ENCODE measurements at regions not wholly inside any gene's neighbourhood (a gene's known extent, or its start where the extent isn't known, plus 50 kb on each side); places are given as distances from the start of the nearest gene placed in this dataset.
A peak's percentile ranks its signal among the peaks of the same experiment; 100 is the strongest.
"Not testable (repeated sequence)": the region's sequence is repeated elsewhere in the genome, so short reads cannot be mapped to it uniquely, and the experiment has no call there.

DNA sequence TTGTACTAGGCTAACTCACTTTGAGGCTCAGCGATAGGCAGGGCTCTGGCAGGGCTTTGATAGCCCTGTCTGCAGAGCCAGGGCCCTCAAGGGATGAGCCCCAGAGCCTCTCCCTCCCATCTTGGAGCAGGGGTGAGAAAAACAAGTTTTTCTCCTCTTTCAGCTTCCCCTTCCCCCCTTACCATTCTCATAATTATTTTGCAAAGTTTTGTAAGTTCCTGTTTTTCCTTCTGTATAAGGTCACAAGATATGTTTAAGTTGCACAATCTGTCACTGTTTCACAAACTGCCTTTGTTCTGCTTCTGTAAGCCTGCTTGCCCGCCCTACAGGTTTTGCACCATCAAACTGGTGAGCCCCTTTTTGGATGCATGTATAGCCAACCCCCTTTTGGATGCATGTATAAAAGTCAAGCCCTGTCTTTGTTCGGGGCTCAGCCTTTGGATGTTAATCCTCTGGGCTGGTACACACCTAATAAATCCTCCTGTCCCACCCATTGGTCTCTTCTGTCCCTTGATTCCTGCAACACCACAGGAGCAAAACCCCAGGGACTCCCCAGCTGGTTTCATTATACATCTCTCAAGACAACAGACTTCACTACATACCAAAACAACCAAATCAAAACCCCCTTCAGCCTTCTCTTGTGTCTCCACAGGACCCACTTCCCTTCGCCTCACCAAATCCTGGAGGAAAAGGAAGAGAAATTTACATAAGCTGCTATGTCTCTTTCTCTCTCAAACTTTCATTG, 52.5 kb upstream of the RESF1 start:
- DNase-seq (ENCODE audit: missing footprints), result peak; percentile 74
- intact Hi-C loops (cut with DNase I), result no loop called here
- ATAC-seq, result no peak

DNA sequence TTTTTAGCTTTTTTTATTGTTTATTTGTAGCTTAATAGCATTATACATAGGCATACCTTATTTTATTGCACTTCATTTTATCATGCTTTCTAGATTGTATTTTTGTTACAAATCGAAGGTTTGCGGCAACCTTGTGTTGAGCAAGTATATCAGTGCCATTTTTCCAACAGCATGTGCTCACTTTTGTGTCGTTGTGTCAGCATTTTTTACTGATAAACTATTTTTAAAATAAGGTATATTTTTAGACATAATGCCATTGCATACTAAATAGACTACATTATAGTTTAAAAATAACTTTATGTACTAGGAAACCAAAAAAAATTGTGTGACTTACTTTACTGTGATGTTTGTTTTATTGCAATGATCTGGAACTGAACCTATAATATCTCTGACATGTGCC, 56.2 kb upstream of the RESF1 start:
- ATAC-seq (no peak), DNase-seq (ENCODE audit: missing footprints) (no peak)
- intact Hi-C loops (cut with DNase I), result no loop called here

DNA sequence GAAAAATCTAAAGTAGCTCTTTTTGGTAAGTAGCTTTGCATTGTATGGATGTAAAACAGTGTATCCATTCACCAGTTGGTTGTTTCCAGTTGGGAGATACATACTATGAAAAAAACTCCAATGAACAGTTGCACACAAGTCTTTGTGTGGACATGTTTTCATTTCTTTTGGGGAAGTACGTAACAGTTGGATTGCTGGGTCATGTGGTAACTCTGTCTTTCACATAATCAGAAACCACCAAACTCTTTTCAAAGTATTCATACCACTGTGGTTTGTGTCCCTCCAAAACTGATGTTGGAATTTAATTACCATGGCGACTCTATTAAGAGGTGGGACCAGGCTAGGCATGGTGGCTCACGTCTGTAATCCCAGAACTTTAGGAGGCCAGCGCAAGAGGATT, 58.9 kb upstream of the RESF1 start:
- intact Hi-C loops (cut with DNase I), result no loop called here
- DNase-seq (ENCODE audit: missing footprints) (no peak), ATAC-seq (no peak)

DNA sequence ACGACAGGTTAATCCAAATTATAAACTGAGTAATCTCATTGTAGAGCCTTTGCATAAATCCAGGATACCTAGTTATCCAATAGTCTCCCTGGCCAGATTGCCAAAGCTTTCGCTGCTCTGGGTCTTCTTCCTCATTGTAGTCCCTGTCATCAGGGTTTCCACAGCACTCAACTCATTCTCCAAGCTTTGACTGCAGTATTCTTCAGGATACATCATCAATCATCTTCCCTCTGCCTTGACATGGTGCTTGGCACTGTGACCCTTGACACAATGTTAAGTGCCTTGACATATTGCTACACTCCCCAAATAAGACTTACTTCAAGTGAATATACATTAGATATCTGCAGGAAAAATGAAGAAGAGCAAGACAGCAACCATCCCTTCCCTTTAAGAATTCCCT, 60.1 kb upstream of the RESF1 start:
- intact Hi-C loops (cut with DNase I), result loop anchor here (10.0 kb wide), 1 partner anchor 46 kb away; no protein-coding TSS in a partner anchor
- no peak for ATAC-seq

DNA sequence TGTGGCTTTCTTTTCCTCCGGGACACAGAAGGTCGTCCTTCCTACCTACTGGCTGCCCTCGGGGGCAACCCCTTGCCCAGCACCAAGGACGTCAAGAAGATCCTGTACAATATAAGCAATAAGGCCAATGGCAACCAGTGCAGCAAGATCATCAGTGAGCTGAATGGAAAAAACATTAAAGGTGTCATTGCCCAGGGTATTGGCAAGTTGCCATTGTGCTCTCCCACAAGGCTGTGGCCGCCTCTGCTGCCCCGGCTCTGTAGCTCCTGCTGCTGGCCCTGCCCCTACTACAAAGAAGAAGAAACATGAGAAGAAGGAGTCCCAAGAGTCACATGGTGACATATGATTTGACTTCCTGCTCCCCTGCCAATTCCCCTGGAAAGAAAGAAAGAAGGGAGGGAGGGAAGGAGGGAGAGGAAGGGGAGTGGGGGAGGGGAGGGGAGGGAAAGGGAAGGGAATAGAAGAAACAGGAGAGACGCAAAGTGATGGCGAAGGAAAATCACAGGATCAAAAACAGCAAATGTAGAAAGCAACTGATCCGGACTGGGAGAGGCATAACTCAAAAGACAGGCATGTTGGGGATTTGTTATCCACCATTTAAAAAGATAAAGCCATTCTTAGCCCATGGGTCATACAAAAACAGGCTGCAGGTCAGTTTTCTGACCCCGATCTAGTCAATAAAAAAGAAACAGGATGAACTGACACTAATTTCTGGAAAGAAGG, 61.3 kb upstream of the RESF1 start:
- intact Hi-C loops (cut with DNase I), result loop anchor here (10.0 kb wide), 1 partner anchor 47 kb away; no protein-coding TSS in a partner anchor
- DNase-seq (ENCODE audit: missing footprints) (peak; percentile 73), ATAC-seq (peak; percentile 53)

More for the DNA sequence above, 60.1 kb upstream of the RESF1 start:
- DNase-seq (ENCODE audit: missing footprints), result no peak

- not testable (repeated sequence) for ATAC-seq; DNase-seq (ENCODE audit: missing footprints)
- intact Hi-C loops (cut with DNase I), result loop anchor here (10.0 kb wide), 1 partner anchor 48 kb away; no protein-coding TSS in a partner anchor
Observed at GRCh38 chr12:31897092-31897491, 62.1 kb upstream of the RESF1 start.

GRCh38 chr12:31896514-31897039, 62.6 kb upstream of the RESF1 start:
- ATAC-seq, result peak; percentile 83
- DNase-seq (ENCODE audit: missing footprints), result no peak
- intact Hi-C loops (cut with DNase I), result loop anchor here (10.0 kb wide), 1 partner anchor 48 kb away; no protein-coding TSS in a partner anchor

DNA sequence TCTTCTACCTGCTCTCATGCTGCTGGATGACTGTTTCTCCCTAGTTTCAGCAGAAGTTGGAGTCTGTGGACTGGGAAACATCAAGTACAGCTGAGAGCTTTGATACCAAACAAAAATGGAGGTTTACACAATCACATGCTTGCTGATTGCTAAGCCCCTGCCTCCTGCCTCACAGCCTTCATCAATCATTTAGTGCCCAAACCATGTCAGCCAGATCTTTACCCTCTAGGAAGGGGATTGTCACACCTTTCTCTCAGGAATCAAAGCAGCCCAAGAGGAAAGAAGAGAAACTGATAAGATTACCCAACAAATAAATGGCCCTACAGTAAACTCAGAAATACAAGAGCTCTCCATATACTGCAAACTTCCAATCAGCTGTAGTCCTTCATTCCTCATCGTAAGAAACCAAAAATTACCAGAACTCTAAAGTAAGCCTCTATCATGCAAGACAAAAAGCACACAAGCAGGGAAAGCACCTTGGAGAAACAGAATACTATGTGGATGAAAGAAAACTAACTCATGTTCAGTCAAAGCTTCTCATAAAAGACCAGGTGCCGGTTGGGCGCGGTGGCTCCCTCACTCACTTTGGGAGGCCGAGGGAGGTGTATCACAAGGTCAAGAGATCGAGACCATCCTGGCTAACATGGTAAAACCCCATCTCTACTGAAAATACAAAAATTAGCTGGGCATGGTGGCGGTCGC, 63.6 kb upstream of the RESF1 start:
- DNase-seq (ENCODE audit: missing footprints), result no peak
- intact Hi-C loops (cut with DNase I), result loop anchor here (10.0 kb wide), 1 partner anchor 49 kb away; no protein-coding TSS in a partner anchor
- ATAC-seq, result no peak

DNA sequence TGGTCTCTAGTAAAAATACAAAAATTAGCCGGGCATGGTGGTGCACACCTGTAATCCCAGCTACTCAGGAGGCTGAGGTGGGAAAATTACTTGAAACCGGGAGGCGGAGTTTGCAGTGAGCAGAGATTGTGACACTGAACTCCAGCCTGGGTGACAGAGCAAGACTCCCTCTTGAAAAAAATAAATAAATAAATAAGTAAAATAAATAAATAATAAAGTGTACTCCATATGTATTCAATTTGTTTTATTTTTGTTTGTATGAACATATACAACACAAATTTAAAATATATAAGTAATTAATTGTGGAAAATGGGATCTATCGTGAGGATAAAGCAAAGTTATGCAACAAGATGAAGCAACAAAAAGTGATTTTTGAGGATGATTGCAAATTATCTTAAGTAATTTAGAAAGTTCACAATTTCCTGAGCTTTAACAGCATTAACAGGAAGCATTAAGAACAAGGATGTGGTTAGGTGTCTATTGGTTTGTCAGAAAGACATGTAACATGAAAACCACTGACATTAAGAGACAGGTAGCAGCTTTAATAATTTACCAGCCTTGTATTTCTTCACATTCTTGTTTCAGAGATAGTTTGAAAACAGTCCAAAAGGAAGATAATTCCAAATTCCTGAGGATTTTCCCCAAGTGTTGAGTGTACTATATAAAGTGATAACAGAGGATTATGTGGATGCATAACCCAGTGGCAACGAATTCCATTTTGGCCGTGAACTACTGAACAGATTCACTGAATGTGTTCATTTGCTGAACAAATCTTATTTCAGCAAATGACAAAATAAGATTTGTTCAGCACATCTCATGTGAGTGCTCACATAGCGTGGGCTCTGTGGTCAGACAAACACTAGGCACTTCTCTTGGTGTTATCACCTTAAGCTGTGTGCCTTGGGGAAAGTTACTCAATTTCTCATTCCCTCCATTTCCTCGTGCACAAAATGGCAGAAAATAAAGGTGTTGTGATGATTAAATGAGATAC, 68.6 kb upstream of the RESF1 start:
- no peak for DNase-seq (ENCODE audit: missing footprints)
- ATAC-seq, result no peak
- intact Hi-C loops (cut with DNase I), result loop anchor here (10.0 kb wide), 1 partner anchor 54 kb away; no protein-coding TSS in a partner anchor

DNA sequence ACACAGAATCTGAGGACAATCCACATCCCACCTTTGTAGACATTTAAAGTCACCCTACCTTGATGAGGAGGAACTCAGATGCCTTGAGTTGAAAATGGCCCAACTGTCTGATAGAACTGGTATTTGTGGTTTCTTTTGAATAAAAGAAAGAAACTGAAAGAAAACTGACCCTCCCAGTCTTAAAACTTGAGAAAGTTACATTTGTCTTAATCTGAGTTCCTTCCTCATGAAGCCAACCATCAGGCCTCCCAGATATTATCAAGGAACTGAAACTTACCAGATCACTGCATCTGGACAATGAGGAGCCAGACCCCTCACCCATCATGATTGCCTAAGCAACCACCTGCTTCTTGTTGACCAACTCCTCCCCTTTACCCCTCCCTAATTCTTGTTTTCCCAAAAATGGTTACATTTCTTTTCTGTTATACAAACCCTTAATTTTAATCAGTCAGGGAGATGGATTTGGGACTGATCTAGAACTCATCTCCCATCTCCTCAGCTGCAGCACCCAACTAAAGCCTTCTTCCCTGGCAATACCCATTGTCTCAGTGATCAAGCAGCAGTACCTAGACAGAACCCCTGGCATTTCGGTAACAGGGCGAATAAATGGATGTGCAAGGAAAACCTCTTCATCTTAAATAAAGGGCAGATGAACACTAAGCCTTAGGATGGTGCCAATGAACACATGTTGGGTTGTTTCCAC, 72.0 kb upstream of the RESF1 start:
- DNase-seq (ENCODE audit: missing footprints) (no peak), ATAC-seq (no peak)
- intact Hi-C loops (cut with DNase I), result no loop called here

- ATAC-seq; DNase-seq (ENCODE audit: missing footprints); intact Hi-C loops (cut with DNase I): not testable (repeated sequence)
Observed at GRCh38 chr12:31882682-31883081, 76.5 kb upstream of the RESF1 start.

GRCh38 chr12:31880340-31880739, 78.9 kb upstream of the RESF1 start:
- ATAC-seq, result no peak
- intact Hi-C loops (cut with DNase I), result no loop called here
- DNase-seq (ENCODE audit: missing footprints), result no peak

- DNase-seq (ENCODE audit: missing footprints), result no peak
- intact Hi-C loops (cut with DNase I), result loop anchor here (5.0 kb wide), 2 partner anchors 61 to 146 kb away; no protein-coding TSS in a partner anchor
- no peak for ATAC-seq
Observed at GRCh38 chr12:31877884-31878283, 81.3 kb upstream of the RESF1 start.

DNA sequence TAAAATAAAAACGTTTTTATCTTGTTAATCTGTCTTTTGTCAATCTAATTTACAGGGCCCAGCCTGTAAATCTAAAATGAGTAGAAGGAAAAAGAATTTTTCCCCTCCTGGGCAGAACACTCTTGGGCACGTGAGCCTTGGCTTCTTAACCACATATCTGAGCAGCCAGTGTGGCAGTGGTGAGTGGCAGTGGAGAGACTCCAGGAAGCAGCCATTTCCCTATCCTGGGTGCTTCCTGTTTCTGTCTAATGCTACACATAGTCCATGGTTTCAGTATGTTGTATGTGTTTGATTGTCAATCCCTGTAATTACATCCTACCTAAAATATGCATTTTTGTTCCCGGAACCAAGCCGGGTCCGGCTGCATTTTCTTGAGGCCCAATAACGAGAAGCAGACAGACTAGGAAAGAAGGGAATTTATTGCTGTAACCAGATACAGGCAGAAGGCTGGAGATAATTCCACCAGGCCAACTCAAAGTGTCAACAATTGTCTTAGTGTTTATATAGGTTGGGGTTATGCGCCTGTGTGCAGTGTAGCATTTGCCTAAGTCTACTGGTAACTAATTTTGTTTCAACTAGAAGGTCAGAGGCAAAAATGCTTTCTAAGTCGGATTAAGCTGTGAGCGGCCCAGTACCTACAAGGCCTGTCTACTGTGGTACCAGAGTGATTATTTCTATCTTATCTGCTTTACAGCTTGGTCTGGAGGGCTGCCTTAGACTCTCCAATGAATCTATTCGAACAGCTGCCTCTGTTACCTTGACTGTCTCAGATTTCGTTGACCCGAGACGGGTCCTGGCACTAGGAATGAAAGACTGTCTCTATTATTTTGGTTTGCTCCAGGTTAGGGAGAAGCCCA, 82.4 kb upstream of the RESF1 start:
- intact Hi-C loops (cut with DNase I), result loop anchor here (5.0 kb wide), 2 partner anchors 59 to 144 kb away; no protein-coding TSS in a partner anchor
- no peak for DNase-seq (ENCODE audit: missing footprints)
- peak; percentile 70 for ATAC-seq

DNA sequence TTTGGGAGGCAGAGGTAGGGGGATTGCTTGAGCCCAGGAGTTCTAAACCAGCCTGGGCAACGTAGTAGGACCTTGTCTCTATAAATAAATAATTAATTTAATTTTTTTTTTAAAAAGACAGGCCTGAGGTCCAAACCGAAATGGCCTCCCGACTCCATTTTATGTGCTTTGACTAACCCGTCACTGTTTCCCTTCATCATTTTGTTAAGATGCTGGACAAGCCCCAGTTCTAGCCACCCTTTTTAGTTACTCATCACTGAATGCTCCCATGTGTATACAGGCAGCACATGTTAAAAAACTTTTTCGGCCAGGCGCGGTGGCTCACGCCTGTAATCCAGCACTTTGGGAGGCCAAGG, 83.6 kb upstream of the RESF1 start:
- no peak for ATAC-seq
- DNase-seq (ENCODE audit: missing footprints), result no peak
- intact Hi-C loops (cut with DNase I), result loop anchor here (5.0 kb wide), 2 partner anchors 58 to 143 kb away; no protein-coding TSS in a partner anchor

DNA sequence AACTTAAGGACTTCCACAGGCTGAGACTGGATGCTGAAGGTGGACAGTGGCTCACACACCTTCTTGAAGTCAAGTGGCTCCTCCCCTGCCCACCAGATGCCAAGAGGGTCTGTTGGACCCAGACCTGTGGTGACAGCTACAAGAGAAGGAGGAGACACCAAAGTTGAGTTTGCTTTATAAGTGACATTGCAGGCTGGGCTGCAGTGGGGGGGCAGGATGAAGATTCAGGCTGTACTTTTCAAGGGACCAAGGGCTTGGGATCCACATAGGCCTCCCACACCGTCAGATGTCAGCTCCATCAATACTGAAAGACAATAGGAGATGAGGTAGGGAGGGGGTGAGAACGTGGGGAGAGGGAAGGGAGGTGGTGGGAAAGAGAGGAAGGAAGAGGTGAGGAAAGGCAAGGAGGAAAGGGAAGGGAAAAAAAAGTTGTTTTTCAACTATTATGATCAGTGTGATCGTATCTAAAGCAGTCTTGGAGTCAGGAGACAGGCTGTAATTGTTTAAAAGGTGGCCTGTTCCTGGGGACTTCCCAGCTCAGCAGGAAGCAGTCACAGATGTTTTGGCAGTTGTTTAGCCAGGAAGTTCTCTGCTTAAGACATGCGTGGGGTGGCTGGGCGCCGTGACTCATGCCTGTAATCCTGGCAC, 84.1 kb upstream of the RESF1 start:
- DNase-seq (ENCODE audit: missing footprints) (peak; percentile 76), ATAC-seq (peak; percentile 59)
- intact Hi-C loops (cut with DNase I), result loop anchor here (5.0 kb wide), 3 partner anchors 58 to 143 kb away; partner anchors contain the start of gene RESF1
